Activated CD4-positive, alpha-beta memory T cell treated with anti-CD3 and anti-CD28 coated beads, Interleukin-2, amount 10 ng/mL, durations not matched to agents 7 days and 5 days (primary cell): ENCODE measurements at regions not wholly inside any gene's neighbourhood (a gene's known extent, or its start where the extent isn't known, plus 50 kb on each side); places are given as distances from the start of the nearest gene placed in this dataset.
A peak's percentile ranks its signal among the peaks of the same experiment; 100 is the strongest.

Source experiments
- CTCF ChIA-PET: fragments of 350-600 bp; sonication (Branson Sonifier 250); formaldehyde crosslinking; loops from one replicate; lab custom pipeline; 2021; ENCODE audit warnings: antibody characterized with exemption, inconsistent platforms; lab: Charles Lee
- POLR2A ChIA-PET: fragments of 350-600 bp; sonication (Branson Sonifier 250); formaldehyde crosslinking; loops from one replicate; lab custom pipeline; 2021; ENCODE audit warnings: antibody characterized with exemption; lab: Charles Lee
- DNase-seq: peaks from one replicate; pipeline ENCODE4 v3.0.0-alpha.2; 2020
- H3K27ac Mint-ChIP-seq: one replicate; pipeline ENCODE4 v1.8.0; 2021; ENCODE audit warnings: mild to moderate bottlenecking, mixed read lengths
- H3K27me3 Mint-ChIP-seq: one replicate; pipeline ENCODE4 v1.8.0; 2021; ENCODE audit warnings: mixed read lengths
- H3K36me3 Mint-ChIP-seq: one replicate; pipeline ENCODE4 v1.8.0; 2021; ENCODE audit warnings: low read depth, mixed read lengths
- H3K4me1 Mint-ChIP-seq: one replicate; pipeline ENCODE4 v1.8.0; 2021; ENCODE audit warnings: mixed read lengths
- H3K4me3 Mint-ChIP-seq: one replicate; pipeline ENCODE4 v1.8.0; 2021; ENCODE audit warnings: mild to moderate bottlenecking, mixed read lengths
- H3K9me3 Mint-ChIP-seq: one replicate; pipeline ENCODE4 v1.8.0; 2021; ENCODE audit warnings: mixed read lengths

DNA sequence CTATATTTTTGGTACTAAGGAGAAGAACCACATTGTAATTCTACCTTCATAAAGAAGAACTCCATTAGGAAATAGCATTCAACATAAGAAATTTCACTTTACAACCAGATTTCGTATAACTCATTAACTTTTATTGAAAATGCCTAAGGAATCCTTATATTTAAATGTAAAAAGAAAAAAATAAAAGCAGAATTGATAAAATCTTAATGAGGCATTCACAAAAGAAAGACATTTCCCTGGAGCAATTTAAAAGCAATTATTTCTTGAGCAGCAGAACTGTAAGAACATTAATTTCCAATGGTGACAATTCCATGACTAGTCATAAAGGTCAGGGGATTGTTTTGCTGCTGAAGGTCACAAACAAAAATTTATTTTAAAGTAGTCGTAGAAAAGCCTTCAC is 1192.8 kb upstream of the TMEM132C start:
- ChIA-PET CTCF (no interaction called here), POLR2A (no interaction called here)
- Mint-ChIP-seq H3K27me3 (peaks cover 26% of the 10 kb centered on the region), H3K9me3 (no peaks in the 10 kb centered on the region), H3K27ac (no peak overlapping the region), H3K4me3 (no peak overlapping the region), H3K36me3 (no peaks in the 10 kb centered on the region), H3K4me1 (no peaks in the 10 kb centered on the region)
- DNase-seq: no peak

- POLR2A ChIA-PET: no interaction called here
These were observed 1191.0 kb upstream of the TMEM132C start for GRCh38 chr12:127075981-127076380.

GRCh38 chr12:127077262-127078045 is 1189.5 kb upstream of the TMEM132C start:
- Mint-ChIP-seq H3K27ac (no peak overlapping the region), H3K36me3 (no peaks in the 10 kb centered on the region), H3K4me1 (no peaks in the 10 kb centered on the region), H3K4me3 (no peak overlapping the region), H3K9me3 (peaks cover 2% of the 10 kb centered on the region), H3K27me3 (peaks cover 25% of the 10 kb centered on the region)
- CTCF ChIA-PET: no interaction called here
- POLR2A ChIA-PET: no interaction called here
- DNase-seq: no peak

More at GRCh38 chr12:127075981-127076380, 1191.0 kb upstream of the TMEM132C start:
- H3K36me3 Mint-ChIP-seq: no peaks in the 10 kb centered on the region
- H3K27me3 Mint-ChIP-seq: peaks cover 26% of the 10 kb centered on the region
- CTCF ChIA-PET: no interaction called here
- H3K4me1 Mint-ChIP-seq: no peaks in the 10 kb centered on the region
- no peak for DNase-seq
- H3K27ac Mint-ChIP-seq: no peak overlapping the region
- no peaks in the 10 kb centered on the region for H3K9me3 Mint-ChIP-seq
- no peak overlapping the region for H3K4me3 Mint-ChIP-seq

- no peaks in the 10 kb centered on the region for H3K36me3 Mint-ChIP-seq
- ChIA-PET CTCF (interaction anchor here (1.5 kb wide), 1 partner anchor 30 kb away, joined by 3 read pairs; no protein-coding TSS in a partner anchor), POLR2A (no interaction called here)
- H3K9me3 Mint-ChIP-seq: peaks cover 2% of the 10 kb centered on the region
- DNase-seq: no peak
- H3K27me3 Mint-ChIP-seq: peaks cover 22% of the 10 kb centered on the region
- H3K4me3 Mint-ChIP-seq: no peak overlapping the region
- peaks cover 9% of the 10 kb centered on the region for H3K4me1 Mint-ChIP-seq
- no peak overlapping the region for H3K27ac Mint-ChIP-seq
These were observed 1188.2 kb upstream of the TMEM132C start for GRCh38 chr12:127078577-127079350.

DNA sequence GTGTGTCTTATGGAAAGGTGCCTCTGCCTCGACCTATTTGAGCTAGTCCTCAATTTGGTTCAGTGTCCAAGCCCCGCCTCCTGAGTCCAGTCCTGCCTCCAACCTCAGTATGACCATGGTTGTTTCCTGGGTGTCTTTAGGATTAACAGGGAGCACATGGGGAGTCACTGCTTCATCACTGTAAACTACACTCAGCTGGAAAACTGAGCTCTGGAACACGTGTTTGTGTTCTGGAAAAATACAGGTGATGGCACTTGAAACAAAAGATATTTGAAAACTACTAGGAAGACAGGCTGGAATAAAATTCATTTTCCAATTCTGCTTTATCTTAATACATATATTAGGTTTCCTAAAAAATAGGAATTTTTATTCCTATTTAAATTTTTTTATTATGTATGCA is 1187.3 kb upstream of the TMEM132C start:
- ChIA-PET POLR2A (no interaction called here), CTCF (interaction anchor here (1.5 kb wide), 1 partner anchor 29 kb away, joined by 3 read pairs; no protein-coding TSS in a partner anchor)
- DNase-seq: no peak
- H3K27ac Mint-ChIP-seq: no peak overlapping the region
- peaks cover 2% of the 10 kb centered on the region for H3K9me3 Mint-ChIP-seq
- H3K36me3 Mint-ChIP-seq: no peaks in the 10 kb centered on the region
- peaks cover 18% of the 10 kb centered on the region for H3K27me3 Mint-ChIP-seq
- H3K4me3 Mint-ChIP-seq: no peak overlapping the region
- peaks cover 13% of the 10 kb centered on the region for H3K4me1 Mint-ChIP-seq

GRCh38 chr12:127081058-127081457 is 1185.9 kb upstream of the TMEM132C start:
- H3K4me1 Mint-ChIP-seq: peaks cover 13% of the 10 kb centered on the region

GRCh38 chr12:127083008-127083949 is 1183.7 kb upstream of the TMEM132C start:
- ChIA-PET CTCF (interaction anchor here (2.0 kb wide), 1 partner anchor 26 kb away, joined by 5 read pairs; no protein-coding TSS in a partner anchor), POLR2A (interaction anchor here (0.6 to 1.0 kb wide), 2 partner anchors 10 to 79 kb away, joined by 3 read pairs; no protein-coding TSS in a partner anchor)
- DNase-seq: peak; percentile 24
- Mint-ChIP-seq H3K4me1 (peaks cover 13% of the 10 kb centered on the region), H3K27me3 (peaks cover 3% of the 10 kb centered on the region), H3K36me3 (no peaks in the 10 kb centered on the region), H3K27ac (peak overlapping the region; percentile 45), H3K4me3 (peak overlapping the region; percentile 71), H3K9me3 (peaks cover 2% of the 10 kb centered on the region)

More at GRCh38 chr12:127081058-127081457, 1185.9 kb upstream of the TMEM132C start:
- Mint-ChIP-seq H3K27me3 (peaks cover 8% of the 10 kb centered on the region), H3K9me3 (peaks cover 2% of the 10 kb centered on the region), H3K4me3 (no peak overlapping the region), H3K36me3 (no peaks in the 10 kb centered on the region), H3K27ac (no peak overlapping the region)
- DNase-seq: no peak
- ChIA-PET POLR2A (no interaction called here), CTCF (no interaction called here)

GRCh38 chr12:127101076-127101475 is 1165.9 kb upstream of the TMEM132C start:
- Mint-ChIP-seq H3K27me3 (peaks cover 2% of the 10 kb centered on the region), H3K4me1 (no peaks in the 10 kb centered on the region), H3K4me3 (no peak overlapping the region), H3K9me3 (no peaks in the 10 kb centered on the region), H3K27ac (no peak overlapping the region), H3K36me3 (no peaks in the 10 kb centered on the region)
- ChIA-PET POLR2A (no interaction called here), CTCF (no interaction called here)
- DNase-seq: no peak

- no peaks in the 10 kb centered on the region for H3K36me3 Mint-ChIP-seq
- ChIA-PET POLR2A (no interaction called here), CTCF (no interaction called here)
- H3K9me3 Mint-ChIP-seq: no peaks in the 10 kb centered on the region
- H3K4me1 Mint-ChIP-seq: peaks cover 4% of the 10 kb centered on the region
- no peak overlapping the region for H3K4me3 Mint-ChIP-seq
- H3K27ac Mint-ChIP-seq: no peak overlapping the region
- DNase-seq: no peak
- H3K27me3 Mint-ChIP-seq: peaks cover 16% of the 10 kb centered on the region
These were observed 1160.9 kb upstream of the TMEM132C start for GRCh38 chr12:127106041-127106440.

DNA sequence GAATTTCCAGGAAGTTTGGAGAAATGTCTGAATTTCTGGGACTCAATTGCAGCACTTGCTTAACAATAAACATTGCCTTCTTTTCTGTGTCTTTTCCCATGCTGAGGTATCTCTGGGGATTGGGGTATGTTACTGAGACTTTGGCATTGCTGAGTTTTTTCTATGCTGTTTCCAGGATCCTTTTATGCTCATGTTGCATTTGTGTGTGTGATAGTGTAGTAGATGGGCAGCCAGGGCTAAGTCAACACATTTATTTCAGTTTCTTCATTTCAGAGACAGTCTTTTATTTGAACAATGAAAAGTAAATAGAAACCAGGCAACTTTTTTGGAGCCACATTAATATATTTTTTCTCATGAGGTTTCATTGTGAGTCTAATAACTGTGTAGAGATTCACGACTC is 1160.3 kb upstream of the TMEM132C start:
- Mint-ChIP-seq H3K9me3 (no peaks in the 10 kb centered on the region), H3K27ac (no peak overlapping the region), H3K4me1 (peaks cover 4% of the 10 kb centered on the region), H3K27me3 (peaks cover 14% of the 10 kb centered on the region), H3K36me3 (no peaks in the 10 kb centered on the region), H3K4me3 (no peak overlapping the region)
- DNase-seq: no peak
- ChIA-PET POLR2A (no interaction called here), CTCF (interaction anchor here (0.7 to 2.3 kb wide), 5 partner anchors 10 to 275 kb away, joined by 3 to 5 read pairs (median 5); no protein-coding TSS in a partner anchor)

- Mint-ChIP-seq H3K27me3 (peaks cover 14% of the 10 kb centered on the region), H3K36me3 (no peaks in the 10 kb centered on the region), H3K4me3 (no peak overlapping the region), H3K27ac (no peak overlapping the region), H3K4me1 (peaks cover 4% of the 10 kb centered on the region), H3K9me3 (no peaks in the 10 kb centered on the region)
- no peak for DNase-seq
- ChIA-PET POLR2A (no interaction called here), CTCF (interaction anchor here (0.8 to 2.5 kb wide), 11 partner anchors 9 to 570 kb away, joined by 3 to 21 read pairs (median 4); no protein-coding TSS in a partner anchor)
These were observed 1159.2 kb upstream of the TMEM132C start for GRCh38 chr12:127107744-127108143.
